Tibial artery (tissue), 4 donors: ENCODE measurements at regions not wholly inside any gene's neighbourhood (a gene's known extent, or its start where the extent isn't known, plus 50 kb on each side); places are given as distances from the start of the nearest gene placed in this dataset.

Source experiments
- DNase-seq, 2 donors: peaks; one replicate each; pipeline ENCODE4 v3.0.0-alpha.2; 2019
- H3K27ac ChIP-seq, 2 donors: fragments of 200-600 bp; sonication (generic) in 1 of 2; 1 replicate in 1 of 2; 2 replicates in 1 of 2; pipeline ENCODE4 v1.5.1; 2018 to 2019; ENCODE audit warnings: mild to moderate bottlenecking in 1 of 2
- H3K27me3 ChIP-seq, 2 donors: fragments of 200-600 bp; sonication (generic) in 1 of 2; one replicate each; pipeline versions ENCODE4 v1.5.1 to v1.6.0; 2016 to 2019
- H3K36me3 ChIP-seq, 3 donors: fragments of 200-600 bp; sonication (generic) in 2 of 3; one replicate each; pipeline ENCODE4 v1.5.1; 2016 to 2019; ENCODE audit warnings: mild to moderate bottlenecking in 2 of 3
- H3K4me1 ChIP-seq, 4 donors: fragments of 200-600 bp; sonication (generic) in 2 of 4; 1 replicate in 3 of 4; 2 replicates in 1 of 4; pipeline ENCODE4 v1.5.1; 2016 to 2019
- H3K4me3 ChIP-seq, 2 donors: fragments of 200-600 bp; sonication (generic) in 1 of 2; 1 replicate in 1 of 2; 2 replicates in 1 of 2; pipeline ENCODE4 v1.5.1; 2018 to 2019; ENCODE audit warnings: mild to moderate bottlenecking in 2 of 2
- H3K9me3 ChIP-seq, 3 donors: fragments of 200-600 bp; sonication (generic) in 1 of 3; one replicate each; pipeline ENCODE4 v1.5.1; 2016 to 2019
- CTCF ChIP-seq, 2 experiments: fragments of 200-600 bp in 1 of 2; fragments of 450-650 bp in 1 of 2; IDR thresholded peaks; one replicate each; pipeline ENCODE4 v1.5.1; 2017 to 2019; ENCODE audit warnings: antibody characterized with exemption in 2 of 2, mild to moderate bottlenecking in 1 of 2, moderate library complexity in 1 of 2
- intact Hi-C: fragments of 100-400 bp; cut with DNase I; formaldehyde crosslinking; loops from one replicate; pipeline ENCODE4 v1.15.0; 2023; ENCODE audit warnings: low total_unique reads

- no peak for DNase-seq
- no peaks in the 10 kb centered on the region for H3K36me3 ChIP-seq
- no peak overlapping the region for H3K27ac ChIP-seq
- H3K4me1 ChIP-seq: no peaks in the 10 kb centered on the region
- intact Hi-C loops: no loop called here
- no peaks in the 10 kb centered on the region for H3K9me3 ChIP-seq
- H3K4me3 ChIP-seq: no peak overlapping the region
- no peak for TF ChIP-seq CTCF (IDR thresholded peaks at IDR 0.05)
- H3K27me3 ChIP-seq: no peaks in the 10 kb centered on the region
Measured at GRCh38 chr4:29521281-29521680, 1198.9 kb upstream of the PCDH7 start.

- no peaks in the 10 kb centered on the region for H3K36me3 ChIP-seq
- no peaks in the 10 kb centered on the region for H3K9me3 ChIP-seq
- no peaks in the 10 kb centered on the region for H3K27me3 ChIP-seq
- no peak for TF ChIP-seq CTCF (IDR thresholded peaks at IDR 0.05)
- no peaks in the 10 kb centered on the region for H3K4me1 ChIP-seq
- intact Hi-C loops: no loop called here
- H3K27ac ChIP-seq: no peak overlapping the region
- no peak overlapping the region for H3K4me3 ChIP-seq
- DNase-seq: no peak
Measured at GRCh38 chr4:29536745-29537144, 1183.4 kb upstream of the PCDH7 start.

GRCh38 chr4:29538889-29539646, 1181.1 kb upstream of the PCDH7 start:
- H3K4me3 ChIP-seq: no peak overlapping the region
- DNase-seq: no peak
- no peaks in the 10 kb centered on the region for H3K36me3 ChIP-seq
- H3K9me3 ChIP-seq: no peaks in the 10 kb centered on the region
- H3K4me1 ChIP-seq: no peaks in the 10 kb centered on the region
- H3K27me3 ChIP-seq: no peaks in the 10 kb centered on the region
- no peak for TF ChIP-seq CTCF (IDR thresholded peaks at IDR 0.05)
- intact Hi-C loops: no loop called here
- H3K27ac ChIP-seq: no peak overlapping the region

- Histone ChIP-seq H3K36me3 (no peaks in the 10 kb centered on the region), H3K27ac (no peak overlapping the region), H3K27me3 (no peaks in the 10 kb centered on the region), H3K9me3 (no peaks in the 10 kb centered on the region), H3K4me1 (no peaks in the 10 kb centered on the region), H3K4me3 (no peak overlapping the region)
- TF ChIP-seq CTCF (IDR thresholded peaks at IDR 0.05): no peak
- intact Hi-C loops: no loop called here
- no peak for DNase-seq
Measured at GRCh38 chr4:29540439-29541102, 1179.6 kb upstream of the PCDH7 start.

GRCh38 chr4:29541757-29542156, 1178.4 kb upstream of the PCDH7 start:
- TF ChIP-seq CTCF (IDR thresholded peaks at IDR 0.05): no peak
- no peaks in the 10 kb centered on the region for H3K27me3 ChIP-seq
- DNase-seq: no peak
- no peak overlapping the region for H3K27ac ChIP-seq
- no peaks in the 10 kb centered on the region for H3K9me3 ChIP-seq
- intact Hi-C loops: no loop called here
- H3K4me1 ChIP-seq: no peaks in the 10 kb centered on the region
- no peaks in the 10 kb centered on the region for H3K36me3 ChIP-seq
- H3K4me3 ChIP-seq: no peak overlapping the region
